Stimulated activated CD4-positive, alpha-beta T cell treated with anti-CD3 and anti-CD28 coated beads, TNF-alpha, amount 100 ng/mL, for 24 hours (primary cell): ENCODE measurements at regions not wholly inside any gene's neighbourhood (a gene's known extent, or its start where the extent isn't known, plus 50 kb on each side); places are given as distances from the start of the nearest gene placed in this dataset.

Experiments used
- DNase-seq, 3 experiments: peaks; one replicate each; pipeline ENCODE4 v3.0.0-alpha.2; 2020; ENCODE audit warnings: low read depth in 3 of 3

DNA sequence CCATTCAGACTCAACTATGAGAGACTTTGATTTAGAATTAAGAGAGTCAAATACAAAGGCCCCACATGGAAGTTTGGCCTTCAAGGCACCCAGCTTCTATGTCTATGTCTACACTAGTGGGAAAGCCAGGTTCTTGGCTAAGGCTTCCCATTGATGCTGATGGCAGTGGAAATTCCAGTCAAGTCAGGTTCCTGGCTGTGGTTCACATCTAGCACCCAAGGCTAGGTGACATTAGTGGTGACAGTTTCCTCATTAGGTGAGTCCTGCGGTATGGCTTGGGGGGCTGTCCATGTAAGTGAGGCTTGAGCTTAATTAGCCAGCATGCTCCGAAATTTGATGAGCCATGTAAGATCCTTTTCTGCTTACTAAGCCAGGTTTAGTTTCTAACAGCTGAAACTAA is 460.9 kb downstream of the RMST start:
- no peak for DNase-seq

DNA sequence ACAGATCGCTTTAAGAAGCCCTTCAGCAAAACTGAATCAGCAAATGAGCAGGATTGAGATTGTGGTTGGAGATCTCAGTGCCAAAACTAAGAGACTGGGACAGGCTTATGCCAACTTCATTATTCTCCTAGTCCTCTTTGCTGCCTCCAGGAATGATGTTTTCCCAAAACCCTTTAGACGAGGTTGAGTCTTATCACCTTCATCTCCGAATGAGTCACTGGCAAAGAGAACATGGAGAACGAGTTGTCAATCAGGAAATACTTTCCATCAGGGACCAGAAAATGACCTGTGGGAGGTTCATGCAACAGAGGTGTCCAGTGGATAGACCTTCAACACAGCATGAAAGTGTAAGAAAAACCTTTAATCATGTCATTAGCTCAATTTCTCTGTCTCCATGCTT is 461.5 kb downstream of the RMST start:
- no peak for DNase-seq

DNA sequence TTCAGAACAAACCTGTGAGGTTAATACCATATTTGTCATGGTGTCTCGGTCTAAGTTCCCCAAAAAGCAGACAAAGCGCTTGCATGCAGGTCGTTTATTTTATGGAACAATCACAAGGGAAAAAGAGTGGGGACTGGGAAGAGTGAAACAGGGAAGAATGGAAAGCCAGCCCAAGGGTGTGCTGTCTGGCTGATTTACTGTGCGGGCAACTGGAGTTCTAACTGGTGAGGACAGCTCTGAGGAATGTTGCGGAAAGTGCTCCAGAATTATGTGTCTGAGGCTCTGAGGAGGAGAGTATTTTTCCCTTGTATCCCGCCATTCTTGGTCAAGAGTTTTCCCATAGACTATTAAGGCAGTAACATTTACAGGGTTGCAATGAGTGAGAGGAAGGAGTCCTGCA is 465.4 kb downstream of the RMST start:
- DNase-seq, result no peak

DNA sequence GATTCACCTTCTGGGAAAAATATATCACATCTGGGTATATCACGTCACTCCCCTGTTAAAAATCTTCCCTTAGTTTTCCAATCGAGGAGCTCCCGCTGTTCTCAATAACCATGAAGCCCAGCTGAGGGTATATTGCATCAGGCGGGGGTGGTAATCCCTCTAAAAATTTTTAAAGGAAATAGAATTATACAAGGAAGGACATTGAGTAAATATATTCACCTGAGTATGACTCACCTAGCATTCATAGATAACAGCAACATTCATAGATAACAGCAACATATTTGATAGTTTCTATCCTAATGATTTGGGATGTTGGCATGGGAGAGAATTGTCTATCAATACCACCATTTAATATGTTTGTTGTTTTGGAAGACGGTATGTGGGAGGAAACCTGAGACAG is 473.6 kb downstream of the RMST start:
- DNase-seq, result no peak

DNA sequence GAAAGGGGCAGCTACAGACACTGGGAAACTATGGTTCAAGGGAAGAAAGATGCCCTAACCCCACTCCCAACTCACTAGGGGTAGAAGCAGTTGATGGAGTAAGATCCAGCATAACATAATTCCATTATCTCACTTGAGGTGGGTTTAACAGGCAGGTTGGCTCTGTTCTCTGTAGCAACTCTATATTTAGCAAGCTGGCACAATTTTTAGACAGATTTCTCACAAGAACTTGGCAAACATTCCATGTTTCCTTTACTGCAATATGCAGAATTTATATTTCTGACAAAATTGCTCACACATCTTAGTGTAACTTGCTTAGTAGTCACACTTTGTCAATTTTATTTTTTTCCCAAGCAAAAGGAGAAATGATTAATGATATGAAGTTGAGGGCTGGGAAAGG is 475.4 kb downstream of the RMST start:
- DNase-seq, result no peak

DNA sequence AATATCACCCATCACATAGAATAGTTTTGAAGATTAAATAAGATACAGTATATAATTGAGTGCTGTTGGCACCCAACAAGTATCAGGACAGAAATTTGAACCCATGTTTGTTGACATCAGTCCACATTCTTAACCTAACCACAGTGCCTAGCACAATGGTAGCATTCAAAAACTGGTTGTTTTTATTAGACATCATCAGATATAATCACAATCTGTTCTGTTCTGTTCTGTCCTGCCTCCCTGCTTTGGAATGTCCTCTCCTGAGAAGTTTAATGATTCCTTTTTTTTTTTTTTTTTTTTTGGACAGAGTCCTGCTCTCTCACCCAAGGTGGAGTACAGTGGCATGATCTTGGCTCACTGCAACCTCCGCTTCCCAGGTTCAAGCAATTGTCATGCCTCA is 476.6 kb downstream of the RMST start:
- DNase-seq, result no peak

DNA sequence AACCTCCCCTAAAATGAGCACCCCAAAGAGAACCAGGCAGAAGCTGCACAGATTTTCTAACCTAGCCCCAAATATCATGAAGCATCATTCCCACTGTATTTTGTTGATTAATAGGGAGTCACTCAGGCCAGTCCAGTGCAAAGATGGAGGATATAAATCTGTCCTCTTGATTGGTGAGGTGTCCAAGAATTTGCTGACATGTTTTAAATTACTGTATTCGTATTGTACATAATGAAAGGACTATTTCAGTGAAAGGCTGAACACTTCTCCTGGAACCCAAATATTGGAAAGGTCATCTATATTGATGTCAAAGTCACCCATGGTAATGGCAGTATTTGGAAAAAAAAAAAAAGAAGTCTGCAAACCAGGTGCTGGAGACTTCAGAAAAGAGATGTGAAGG is 477.5 kb downstream of the RMST start:
- no peak for DNase-seq

DNA sequence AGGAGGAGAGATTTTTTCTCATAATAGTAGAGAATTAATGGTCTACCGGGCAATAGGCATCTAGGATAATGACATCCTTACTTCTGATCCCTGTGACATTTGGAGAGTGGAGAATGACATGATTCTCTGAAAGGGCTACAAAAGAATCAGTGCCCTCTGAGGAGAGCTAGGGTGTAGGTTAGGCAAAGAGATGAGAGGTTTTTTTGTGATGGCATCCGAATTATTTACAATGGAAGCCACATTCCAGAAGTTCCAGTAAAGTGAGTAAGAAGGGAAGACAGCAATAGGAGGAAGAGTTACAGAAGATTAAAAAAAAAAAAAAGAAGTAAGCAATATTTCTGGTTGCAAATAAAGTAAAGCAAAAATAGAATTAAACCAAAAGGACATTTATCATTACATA is 478.0 kb downstream of the RMST start:
- no peak for DNase-seq

DNA sequence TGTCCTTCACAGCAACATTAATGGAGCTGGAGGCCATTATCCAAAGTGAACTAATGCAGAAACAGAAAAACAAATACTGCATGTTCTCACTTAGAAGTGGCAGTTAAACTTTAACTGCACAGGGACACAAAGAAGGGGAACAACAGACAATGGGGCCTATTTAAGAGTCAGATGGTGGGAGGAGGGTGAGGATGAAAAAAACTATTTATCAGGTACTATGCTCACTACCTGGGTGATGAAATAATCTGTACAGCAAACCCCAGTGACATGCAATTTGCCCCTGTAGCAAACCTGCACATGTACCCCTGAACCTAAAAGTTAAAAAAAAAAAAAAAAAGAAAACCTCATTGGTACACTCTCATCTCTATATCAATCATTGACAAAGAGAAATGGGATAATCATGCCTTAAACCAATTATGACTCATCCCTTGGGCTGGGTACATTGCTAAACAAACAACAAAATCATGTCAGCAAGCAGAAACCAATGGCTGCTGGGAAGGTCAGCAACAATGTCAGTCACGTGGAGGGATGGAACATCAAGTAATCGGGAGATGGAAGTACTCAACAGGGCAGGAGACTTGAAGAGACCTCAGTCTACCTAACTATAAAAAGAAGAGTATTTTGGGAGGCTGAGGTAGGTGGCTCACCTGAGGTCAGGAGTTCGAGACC is 479.2 kb downstream of the RMST start:
- no peak for DNase-seq

DNA sequence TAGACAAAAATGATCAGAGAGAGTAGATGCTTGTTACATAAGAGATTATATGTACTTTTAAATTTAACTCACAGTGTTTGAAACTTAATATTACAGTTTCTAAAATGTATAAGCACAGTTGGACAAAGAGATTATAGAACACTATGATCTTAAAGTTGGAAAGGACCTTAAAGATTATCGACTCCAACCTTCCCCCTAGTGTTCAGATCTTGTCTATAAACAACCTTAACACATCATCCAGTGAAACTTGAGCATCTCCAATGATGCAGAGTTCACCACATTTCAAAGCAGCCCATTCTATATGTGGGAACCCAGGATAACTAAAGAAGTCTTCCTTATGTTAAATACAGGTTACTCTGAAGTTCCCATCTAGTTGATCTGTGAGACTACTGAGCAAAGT is 480.8 kb downstream of the RMST start:
- no peak for DNase-seq

DNA sequence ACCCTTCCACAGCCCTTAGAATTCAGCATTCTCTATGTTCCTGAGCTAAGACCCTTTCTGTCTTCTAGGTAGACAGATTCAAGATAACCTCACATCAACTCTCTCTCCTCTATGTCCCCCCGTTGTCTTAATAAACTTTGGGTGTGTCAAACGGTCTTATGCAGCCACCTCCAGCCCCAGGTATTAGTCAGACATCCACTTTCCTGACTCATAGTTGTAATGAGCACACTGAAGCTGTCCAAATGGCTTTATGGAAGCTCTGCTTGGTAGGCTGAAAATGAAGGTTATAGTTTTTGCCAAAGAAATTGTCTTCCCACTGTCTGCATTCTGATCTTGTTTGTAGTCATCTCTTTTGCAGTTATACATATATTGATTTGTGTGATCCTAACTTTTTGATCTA is 482.0 kb downstream of the RMST start:
- no peak for DNase-seq

DNA sequence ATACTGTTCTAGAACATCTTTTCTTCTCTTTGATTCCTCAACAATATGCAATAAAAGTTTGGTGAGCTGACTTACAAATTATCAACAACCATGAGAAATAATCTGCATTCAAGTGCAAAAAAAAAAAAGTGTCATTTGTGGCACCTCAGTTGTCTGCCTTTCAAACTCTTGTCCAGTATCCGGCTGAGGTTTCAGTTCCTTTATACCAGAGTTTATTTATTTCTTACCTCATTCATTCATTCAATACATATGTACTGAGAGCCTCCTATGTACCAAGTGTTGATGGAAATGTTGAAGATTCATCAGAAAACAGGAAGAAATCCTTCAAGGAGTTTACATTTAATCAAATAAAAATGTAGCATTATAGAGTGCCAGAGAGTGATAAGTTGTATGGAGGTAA is 484.1 kb downstream of the RMST start:
- DNase-seq, result no peak

DNA sequence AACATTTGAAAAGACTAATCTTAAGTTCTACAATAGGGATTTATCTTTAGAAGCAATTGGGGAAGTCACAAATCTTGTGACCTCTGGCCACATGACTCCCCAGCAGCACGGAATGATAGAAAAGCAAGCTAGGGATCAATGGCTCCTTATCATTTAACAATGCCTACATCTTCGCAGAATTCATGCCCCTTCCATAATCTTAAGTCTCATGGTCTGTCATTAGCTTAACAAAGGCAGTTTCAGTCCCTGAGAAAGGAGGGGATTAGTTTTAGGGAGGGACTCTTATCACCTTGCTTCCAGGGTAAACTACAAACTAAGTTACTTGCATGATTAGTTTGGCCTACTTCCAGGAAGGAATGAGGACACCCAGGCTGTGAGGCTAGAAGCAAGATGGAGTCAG is 486.0 kb downstream of the RMST start:
- no peak for DNase-seq

DNA sequence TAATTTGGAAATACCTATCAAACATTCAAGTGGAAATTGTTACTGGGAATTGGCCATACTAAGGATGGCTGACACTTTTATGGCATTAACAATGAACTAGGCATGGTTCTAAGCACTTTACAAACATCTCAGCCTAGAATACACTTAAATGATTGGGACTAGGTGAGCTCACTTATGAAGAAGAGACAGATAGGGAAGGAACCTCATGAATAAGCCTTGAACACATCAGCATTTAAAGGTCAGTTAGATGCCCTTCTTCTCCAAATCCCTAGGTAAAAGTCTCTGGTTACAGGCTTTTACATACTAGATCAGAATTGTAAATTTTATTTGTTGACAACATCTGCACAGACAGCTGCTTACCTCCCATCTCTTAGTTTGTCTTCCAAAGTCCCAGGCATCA is 488.6 kb downstream of the RMST start:
- DNase-seq, result no peak

DNA sequence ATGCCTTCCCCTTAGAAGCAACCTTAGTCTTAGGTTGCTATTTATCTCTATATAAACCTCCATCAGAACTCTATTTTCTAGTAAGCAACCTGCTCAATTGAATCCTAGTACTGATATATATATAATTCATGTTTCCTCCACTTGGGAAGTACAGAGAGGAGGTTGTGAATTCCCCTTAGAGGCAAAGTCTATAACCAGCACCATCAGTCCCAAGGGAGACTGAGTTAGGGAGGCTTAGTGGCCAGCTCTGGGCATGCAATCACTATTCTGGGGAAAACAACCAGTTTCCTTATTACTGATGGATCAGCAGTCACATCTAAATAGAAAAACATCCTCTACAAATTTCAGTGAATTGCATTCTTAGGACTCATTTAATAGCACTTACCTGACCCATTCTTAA is 489.1 kb downstream of the RMST start:
- no peak for DNase-seq

DNA sequence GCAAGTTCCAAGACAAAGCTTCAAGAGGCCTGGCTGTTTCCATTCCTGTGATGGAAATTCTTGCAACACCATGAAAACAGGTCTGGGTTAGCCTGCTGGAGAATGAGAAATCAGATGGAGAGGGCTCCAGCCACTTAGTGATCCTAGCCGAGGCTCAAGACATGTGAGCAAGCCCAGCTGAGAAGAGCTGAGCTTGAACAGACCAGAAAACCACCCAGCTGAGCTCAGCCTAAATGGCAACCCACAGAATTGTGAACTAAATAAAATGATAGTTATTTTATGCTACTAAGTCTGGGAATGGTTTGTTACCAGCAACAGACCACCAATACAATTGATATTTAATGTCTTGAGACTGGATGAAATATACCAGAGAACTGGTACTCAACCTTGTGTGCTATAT is 494.5 kb downstream of the RMST start:
- DNase-seq, result no peak

DNA sequence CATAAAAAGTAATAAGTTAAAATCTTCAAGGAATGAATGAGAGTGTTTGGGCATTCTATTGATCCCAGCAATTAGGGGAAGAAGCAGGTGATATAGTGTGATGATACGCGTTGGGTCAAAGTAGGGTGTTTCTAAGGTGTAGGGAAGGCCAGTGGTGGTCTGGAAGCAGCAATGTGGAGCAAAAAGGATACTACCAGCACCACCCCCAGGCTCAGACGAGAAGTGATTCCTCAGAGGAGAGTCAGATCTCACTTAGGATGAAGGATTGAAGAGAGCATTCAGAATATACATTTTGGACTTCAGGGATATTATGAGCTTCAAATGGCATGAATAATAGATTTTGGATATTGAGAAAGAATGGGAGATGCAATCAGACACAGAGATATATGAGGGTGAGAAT is 497.6 kb downstream of the RMST start:
- no peak for DNase-seq

DNA sequence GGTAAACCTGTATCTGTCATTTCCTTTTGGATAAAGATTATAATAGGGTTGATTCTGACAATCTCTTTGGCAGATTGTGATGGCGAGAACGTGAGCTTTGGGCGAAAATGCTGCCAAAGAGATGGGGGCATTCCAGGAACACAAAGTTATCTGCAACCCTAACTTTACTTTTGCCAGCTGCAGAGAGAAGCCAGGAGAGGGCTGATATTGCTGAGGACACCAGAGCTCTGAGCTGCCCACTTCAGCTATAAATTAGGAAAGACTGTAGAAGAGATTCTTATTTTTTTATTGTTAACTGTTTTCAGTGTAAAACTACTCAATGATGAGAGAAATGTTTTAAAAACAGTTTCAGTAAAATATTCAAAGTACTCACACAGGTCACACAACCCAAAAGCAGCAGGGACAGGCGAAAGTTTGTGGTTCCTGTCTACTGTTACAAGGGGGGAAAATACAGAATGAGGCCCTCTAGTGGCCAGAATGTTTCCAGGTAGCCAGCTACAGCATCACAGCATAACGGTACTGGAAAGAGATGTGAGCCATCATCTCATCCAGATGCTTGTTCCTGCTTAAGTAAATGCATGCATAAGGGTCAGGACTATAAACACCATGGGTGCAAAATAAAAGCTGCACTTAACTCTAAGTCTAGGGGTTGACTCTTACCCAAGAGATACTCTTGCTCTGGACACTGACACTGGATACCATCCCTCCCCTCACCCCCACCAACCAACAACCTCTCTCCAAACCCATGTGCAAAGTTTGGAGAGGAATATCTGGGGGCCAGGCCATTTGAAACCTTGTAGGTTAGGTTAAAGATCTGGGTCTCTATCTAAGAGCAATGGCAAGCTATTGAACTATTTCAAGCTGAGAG is 498.4 kb downstream of the RMST start:
- DNase-seq, result no peak

DNA sequence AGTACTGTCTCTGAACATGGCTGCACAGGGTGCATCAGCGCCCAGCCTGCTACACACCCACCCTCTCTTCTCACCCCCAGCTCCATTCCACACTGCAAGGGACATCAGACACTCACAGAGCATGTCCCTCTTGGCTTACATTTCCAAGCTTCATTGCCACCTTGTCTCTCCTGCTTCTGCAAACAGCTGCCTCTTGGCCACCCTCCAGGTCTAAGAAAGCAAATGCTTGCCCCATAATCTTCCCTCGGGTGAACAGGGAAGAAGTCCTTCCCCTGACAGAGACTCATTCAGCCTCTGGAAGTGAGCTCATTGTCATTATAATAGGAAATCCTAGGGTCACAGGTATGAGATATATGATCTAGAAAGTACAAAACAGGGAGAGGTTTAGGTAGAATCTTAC is 505.2 kb downstream of the RMST start:
- no peak for DNase-seq

DNA sequence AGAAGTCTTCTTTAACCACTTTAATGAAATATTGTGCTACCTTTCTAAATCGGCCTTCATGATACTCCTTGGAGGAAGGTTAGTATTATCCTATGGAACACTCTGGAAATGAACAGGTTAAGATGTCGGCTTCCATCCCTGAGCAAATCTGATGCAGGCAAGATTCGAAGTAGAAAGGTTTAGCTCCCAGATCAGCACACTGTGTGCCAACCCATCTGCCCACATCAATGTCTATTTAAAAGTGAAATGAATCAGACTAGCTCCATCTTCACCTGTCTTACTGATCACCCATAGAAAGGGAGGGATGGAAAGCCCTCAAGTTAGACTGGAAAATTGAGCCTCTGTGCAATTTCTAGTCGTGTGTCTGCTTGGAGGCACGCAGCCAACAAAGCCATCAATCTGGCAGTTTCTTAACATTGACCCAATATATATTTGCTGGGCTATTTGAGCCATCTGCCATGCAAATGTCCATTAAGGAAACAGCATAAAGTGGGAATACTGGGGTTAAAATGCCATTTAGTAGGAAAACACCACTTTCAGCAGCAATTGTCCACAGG is 506.1 kb downstream of the RMST start:
- DNase-seq, result no peak

DNA sequence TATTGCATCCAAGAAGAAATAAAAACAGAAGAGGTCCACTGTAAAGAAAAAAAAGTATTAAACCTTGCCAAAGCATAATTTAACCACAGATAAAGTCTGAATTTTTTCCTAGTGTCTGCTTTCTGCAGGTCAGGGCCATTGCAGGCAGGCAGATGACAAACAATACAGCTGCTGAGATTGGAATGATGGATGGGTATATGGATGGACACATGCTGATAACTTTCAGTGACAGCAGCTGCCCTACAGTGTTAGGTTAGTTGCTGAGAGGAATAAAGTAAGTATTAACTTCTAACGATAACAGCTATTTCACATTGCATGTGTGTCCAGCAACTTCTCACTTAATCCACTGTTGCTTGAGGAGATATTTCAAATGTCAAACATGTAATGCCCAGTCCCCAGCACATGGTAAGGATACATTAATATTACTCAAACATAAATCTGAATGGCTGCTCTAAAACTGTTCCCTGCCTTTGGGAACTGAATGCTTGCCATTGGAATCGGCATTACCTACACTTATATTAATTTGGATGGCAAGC is 515.3 kb downstream of the RMST start:
- DNase-seq, result no peak

DNA sequence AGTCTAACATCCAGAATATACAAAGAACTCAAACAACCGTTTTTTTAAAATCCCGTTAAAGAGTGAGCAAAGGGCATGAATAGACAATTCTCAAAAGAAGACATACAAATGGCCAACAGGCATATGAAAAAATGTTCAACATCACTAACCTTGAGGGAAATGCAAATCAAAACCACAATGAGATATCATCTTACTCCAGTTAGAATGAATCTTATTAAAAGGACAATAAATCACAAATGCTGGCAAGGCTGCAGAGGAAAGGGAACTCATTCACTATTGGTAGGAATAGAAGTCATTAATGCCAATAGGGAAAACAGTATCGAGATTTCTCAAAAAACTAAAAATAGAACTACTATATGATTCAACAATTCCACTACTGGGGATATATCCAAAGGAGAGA is 520.1 kb downstream of the RMST start:
- DNase-seq, result no peak

DNA sequence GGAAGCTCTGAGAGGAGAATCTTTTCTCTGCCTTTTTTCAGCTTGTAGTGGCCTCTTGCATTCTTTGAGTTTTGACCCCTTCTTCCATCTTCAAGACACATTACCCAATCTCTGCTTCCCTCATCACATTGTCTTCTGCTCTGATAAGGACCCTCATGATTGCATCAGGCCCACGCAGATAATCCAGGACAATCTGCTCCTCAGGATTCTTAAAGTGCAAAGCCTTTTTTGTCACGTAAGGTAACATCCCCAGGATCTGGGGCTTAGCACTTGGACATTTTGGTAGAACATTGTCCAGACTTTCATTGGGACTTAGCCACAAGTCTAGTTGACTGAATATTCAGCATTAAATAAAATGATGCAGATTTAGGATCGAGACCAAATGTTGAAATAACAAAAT is 521.2 kb downstream of the RMST start:
- DNase-seq, result no peak
